Right renal cortex interstitium (tissue), 3 donors: ENCODE measurements at regions not wholly inside any gene's neighbourhood (a gene's known extent, or its start where the extent isn't known, plus 50 kb on each side); places are given as distances from the start of the nearest gene placed in this dataset.

Experiments
- DNase-seq, 3 donors: peaks; one replicate each; pipeline ENCODE4 v3.0.0-alpha.2; 2013; ENCODE audit warnings: low read depth in 3 of 3, low spot score in 2 of 3

DNA sequence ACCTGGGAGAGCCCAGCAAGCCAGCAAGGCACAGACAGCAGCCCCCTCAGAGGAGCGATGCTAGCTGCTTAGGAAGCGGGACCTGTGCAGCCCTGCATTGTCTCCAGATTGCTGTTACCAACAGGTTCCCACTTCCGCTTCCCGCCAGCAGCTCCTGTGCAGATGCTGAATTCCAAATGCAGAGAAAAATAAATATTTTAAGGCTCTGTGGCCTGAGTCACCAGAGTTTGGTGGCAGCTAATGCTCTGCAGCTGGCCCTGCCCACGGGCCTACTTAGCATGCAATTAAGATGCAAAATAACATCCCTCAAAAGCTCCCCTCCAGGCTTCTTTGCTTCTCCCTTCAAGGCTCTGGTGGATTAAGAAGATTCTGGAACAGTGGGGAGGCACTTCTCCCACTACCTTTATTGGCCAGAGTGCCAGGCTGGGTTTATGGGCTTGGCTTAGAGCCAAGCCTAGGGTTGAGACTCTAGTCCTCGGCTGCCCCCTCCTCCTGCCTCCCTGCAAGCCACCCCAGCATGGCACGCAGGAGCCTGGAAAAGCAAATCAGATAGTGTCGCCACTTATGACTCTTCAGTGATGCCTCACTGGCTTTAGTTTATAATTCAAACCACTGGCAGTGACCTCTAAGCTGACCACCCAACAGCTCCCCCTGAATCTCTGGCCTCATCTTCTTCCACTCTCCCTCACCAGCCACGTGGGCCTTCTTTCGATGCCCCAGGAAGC is 207.1 kb upstream of the ZC3H12A start:
- no peak for DNase-seq

DNA sequence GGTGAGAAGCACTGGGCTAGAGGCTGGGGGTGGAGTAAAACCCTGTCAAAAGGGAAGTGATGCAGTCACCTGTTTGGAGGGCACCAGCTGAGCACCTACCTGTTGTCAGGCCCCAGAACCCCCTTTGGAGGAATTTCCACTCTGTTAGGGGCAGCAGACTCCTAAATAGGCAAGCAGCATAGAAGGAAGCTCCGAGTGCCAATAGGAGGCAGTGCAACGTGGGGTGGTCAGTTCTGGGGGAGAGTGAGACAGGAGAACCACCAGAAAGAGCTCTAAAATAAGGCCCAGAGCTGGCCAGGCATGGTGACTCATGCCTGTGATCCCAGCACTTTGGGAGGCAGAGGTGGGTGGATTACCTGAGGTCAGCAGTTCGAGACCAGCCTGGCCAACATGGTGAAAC is 203.7 kb upstream of the ZC3H12A start:
- no peak for DNase-seq

DNA sequence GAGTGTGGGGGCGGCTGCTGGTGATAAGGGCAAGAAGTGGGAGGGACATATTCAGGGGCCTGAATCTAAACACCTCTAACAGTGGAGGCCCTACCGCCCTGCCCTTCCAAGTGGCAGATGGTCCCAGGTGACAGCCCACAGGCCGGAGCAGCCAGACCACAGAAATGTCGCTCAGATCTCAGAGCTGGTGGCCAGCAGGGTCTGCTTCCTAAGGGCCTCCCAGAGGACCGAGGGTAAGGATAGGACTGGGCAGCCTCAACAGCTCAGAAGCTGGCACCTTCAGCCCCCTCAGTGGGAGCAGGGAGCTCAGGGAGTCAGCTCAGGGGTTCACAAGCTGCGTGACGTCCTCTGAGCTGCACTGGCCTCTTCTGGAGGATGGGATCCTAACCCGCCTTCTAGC is 201.8 kb upstream of the ZC3H12A start:
- DNase-seq: no peak

DNA sequence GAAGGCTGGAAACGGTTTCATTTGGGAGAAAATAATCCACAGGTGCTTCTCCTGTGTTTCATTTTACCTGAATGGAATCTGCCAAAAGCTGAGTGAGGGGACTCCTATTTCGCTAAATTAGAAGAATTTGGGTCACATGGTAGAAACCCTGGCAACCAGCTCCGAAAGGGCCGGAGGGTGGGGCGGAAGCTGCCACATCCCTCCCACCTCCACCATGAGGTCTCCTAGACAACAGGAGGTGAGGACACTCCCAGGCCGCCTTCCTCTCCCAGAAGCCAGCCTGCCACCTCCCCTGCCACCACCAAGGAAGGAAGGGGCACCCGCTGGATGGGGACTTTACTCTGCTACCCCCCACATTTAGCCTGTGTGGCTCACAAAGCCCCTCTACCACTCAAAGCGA is 199.9 kb upstream of the ZC3H12A start:
- no peak for DNase-seq

DNA sequence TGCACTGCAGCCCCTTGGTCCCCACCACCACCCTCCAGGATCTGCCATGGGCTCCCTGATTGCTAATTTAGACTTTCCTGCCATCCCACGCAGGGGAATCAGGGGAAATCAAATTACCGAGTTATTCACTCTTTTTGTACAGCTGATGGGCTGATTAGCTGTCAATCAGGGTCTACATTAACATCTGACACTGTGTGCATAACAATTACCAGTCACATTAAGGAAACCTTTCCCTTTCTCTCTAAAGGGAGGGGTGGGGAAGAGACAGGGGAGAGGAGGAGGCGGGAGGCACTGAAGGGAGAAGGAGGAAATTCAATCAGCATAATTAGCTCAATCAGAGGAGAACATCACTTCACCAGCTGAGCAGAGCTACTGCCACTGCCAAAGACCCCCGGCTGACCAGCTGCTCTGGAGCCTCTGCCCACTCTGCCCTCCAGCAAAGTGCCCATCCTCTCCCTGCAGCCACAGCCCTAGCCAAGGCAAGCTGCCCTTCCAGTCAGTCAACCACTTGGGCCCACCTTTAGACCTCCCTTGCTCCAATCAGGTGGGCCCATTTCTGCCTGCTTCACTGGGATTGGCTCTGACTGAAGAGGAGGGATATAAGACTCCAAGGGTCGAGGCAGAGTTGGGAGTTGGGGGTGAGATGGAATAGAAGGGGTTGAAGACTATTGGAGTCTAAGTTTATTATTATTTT is 199.3 kb upstream of the ZC3H12A start:
- DNase-seq: no peak

DNA sequence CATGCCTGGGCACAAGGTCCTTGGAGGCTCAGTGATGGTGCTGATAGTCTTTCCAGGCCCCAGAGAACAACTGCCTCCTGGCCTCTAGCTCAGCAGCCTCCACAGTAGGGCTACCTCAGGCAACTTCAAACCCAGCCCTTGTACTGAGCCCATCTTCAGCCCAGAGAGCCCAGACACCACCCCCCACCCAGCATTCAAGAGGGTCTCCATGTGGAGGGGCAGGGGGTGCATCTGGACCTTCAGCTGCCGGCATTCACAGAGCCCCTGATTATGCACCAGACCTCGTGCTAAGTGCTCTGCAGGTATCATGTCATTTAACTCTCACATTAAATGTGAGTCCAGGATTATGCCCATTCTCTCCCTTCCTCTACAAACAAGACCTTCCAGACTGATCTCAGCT is 197.0 kb upstream of the ZC3H12A start:
- DNase-seq: no peak

DNA sequence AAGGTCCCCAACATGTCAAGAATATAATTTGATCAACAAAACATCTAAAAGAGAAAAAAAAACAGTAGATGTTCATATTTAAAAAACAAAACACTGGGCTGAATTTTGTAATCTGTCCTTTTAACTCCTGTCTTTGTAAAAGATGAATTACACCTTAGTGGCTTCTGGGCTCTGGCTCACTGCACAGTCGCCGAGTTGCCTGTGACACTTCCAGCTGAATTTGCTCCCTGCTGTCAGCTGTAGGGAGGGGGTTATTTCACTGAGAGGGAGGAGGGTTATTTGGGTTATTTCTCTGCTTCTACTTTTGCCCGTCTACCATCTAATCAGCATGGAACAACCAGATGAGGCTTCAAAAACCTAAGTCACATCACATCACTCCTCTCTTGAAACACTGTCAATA is 193.0 kb upstream of the ZC3H12A start:
- no peak for DNase-seq

DNA sequence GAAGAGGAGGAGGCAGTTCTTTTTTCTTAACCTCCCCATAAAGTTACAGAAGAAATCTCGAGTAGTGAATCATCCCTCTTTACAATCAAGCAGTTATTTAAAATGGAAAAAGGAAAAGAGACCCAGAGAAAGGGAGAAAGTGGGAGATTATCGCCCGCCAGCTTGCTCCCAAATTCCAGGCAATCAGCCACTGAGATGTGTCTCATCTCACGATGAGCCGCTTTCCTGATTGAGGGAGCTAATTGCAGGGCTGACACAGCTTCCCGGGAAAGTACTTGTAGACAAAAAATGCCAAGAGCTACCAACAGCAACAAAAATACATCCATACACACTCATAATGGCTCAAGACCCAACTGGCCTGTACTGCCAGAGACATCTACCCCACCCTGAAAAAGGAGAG is 191.6 kb upstream of the ZC3H12A start:
- DNase-seq: no peak

DNA sequence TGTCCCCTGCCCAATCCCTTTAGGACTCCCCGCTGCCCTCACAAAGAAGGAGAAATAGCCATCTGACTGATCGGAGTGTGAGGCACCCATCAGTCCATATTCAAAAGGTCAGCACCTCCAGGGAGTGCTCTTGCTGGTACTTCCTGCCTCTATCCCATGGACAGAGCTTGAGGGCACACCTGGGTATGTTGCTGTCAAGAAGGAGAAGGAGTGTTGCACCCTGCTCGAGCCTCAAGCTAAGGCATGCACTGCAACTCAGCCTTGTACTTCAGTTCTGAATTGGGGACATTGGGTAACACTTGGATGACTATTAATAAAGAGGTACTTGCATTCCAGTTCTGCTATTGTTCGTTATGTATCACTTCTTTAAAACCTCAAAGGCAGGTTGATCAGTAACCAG is 190.3 kb upstream of the ZC3H12A start:
- DNase-seq: no peak

DNA sequence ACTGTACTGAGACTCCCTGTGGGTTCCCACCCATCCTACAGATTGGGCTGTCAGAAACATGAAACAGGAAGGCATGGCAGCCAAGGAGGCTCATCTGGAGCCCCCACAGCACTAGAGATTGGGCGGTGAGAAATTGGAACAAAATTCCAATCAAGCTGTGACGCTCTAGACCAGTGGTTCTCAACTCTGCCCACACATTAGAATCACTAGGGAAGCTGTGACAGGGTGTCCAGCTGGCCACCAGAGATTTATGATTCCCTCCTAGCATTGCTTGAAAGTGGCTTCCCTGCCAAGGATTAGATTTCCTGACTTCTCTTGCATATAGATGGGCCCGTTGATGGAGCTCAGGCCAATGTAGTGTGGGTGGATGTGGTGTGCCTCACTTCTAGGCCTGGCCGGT is 187.5 kb upstream of the ZC3H12A start:
- no peak for DNase-seq

DNA sequence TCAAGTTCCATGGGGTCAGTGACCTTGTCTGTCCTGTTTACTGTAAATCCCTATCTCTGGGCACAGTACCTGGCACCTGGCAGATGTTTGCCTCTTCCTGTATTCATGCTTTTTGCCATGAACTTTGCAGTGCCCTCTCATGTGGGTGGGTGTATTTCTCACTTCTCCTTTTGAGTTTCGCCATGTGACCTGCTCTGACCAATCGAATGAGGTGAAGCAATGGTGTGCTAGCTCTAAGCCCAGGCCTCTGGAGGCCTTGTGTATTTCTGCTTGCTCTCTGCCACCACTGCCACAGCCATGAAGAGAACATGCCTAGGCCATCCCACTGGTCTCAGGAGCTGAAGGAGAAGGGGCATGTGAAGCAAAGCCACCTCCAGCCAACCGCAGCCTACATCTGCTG is 185.5 kb upstream of the ZC3H12A start:
- DNase-seq: no peak

DNA sequence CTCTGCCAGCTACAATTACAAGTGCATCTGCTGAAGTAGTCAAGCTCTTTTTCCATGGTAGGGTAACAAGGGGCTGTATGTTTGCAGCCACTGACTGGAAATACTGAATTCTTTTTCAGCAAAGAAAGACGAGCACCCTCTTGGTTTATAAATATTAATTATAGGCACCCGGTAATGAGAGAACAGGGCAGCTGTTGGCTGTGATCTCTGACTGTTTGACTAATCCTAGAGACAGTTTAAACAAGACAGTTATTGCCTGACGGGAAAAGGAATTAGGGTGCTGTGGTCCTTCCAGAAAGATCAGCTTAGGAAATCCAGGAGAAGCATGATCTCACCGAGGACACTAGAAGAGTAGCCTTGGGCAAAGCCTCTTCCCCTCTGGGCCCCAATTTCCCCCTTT is 183.7 kb upstream of the ZC3H12A start:
- no peak for DNase-seq

DNA sequence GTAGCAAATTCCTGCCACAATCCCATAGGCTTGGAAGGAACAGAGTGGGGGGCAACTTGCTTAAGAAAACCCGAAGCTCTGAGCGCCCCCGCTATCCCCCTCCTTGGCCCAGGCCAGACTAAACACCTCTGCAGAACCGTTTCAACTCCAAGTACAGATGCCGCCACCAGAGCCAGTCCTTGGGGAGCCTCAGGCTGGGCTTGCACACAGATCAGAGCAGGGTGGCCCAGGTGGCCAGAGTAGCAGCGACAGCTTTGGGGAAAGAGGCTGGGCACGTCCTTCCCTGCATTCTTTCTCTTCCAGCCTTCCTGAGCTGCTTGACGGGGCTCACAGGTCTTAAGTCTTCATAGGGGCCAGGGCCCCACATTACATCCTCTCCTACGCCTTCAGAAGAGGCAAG is 181.6 kb upstream of the ZC3H12A start:
- no peak for DNase-seq

DNA sequence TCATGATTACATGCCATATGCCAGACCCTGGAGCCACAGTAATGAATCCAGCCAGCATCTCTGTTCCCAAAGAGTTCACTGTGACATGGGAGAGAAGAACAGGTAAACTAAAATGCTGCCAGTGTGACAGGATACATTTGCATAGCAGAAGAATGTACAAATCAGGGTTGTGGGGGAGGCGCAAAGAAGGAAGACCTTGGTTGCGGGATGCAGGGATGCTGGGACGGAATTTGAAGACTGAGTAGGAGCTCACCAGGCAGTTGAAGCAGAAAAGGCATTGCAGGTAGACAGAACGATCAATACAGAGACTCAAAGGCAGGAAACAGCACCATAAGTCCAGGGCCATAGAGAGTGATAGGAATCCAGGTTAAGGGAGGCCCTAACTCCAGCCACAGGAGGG is 180.3 kb upstream of the ZC3H12A start:
- DNase-seq: no peak

DNA sequence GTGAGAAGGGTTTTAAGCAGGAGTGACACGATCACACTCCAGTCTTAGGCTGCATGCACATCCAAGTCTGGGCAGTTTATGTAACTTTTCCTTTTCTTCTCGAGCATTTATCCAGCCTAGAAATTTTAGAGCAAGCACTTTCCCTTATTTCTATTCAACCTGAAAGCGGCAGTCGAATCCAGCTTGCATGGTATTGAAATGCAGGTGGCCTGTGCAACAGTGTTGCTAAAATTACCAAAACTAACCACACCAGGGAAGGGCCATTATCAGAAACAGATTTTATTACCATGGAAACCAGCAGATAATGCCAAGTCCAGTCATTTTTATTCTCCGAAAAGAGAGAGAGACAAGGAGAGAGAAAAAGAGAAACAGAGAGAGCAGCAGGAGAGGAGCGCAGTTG is 179.9 kb upstream of the ZC3H12A start:
- DNase-seq: no peak

DNA sequence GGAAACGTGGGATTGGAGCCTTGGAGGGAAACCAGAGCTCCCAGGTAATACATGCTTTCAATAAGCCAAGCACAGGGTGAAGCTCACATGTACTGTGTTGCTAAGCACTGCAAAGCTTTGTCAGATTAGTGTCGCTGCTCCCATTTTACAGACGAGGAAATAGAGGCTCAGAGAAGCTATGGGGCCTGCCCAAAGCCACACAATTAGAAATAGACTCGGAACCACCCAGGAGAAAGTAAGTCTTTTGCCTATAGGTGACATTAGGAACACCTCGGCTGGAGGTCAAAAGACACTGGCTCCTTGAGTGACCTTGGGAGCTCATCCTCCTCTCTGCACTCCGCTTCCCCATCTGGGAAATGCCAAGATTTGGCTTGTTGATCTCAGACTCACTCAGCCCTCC is 175.6 kb upstream of the ZC3H12A start:
- no peak for DNase-seq

DNA sequence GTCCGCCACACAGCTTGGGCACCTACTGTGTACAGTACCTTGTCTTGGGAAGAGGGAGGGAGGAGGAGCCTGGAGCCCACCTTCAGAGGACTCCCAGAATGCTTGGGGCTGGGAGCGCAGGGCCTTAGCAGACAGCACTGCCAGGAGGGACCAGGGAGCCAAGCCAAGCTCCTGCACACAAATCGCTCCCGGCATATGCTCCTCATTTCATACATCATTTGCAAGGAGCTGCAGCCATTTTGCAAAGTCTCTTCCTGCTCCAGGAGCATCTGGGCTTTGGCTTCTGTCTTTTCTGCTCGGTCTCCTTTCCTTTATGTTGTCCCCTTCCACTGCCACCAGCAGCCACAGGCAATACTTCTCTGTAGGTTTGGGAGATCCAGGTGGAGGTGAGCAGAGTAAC is 175.2 kb upstream of the ZC3H12A start:
- DNase-seq: no peak

DNA sequence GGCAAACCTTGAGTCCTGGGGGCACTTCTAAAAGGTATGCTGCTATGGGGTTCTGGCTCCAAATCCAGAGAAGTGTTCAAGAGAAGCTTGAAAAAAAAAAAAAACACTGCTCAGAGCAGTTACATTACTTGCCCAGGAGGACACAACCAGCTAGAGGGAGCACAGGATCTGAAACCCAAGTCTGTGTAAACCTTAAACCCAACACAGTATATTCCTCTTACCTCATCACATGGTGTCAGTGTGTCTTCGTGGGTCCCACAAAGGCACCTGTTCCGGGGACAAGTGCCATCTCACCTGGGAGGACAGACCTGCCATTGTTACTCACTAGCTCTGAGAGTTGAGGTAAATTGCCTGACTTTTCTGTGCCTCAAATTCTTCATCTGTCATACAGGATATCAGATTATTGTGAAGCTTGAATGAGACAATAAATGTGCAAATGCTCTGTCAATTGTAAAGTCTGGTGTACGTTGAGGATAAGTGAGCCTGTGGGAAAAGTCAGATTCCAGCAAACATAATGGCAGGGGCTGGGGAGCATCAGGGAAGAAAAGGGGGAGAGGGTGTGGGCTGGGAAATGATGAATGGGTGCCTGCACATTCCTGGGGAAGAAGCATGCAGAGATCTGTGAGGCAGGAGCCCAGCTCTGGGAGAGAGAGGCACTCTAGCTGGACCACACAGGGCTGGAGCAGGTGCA is 170.4 kb upstream of the ZC3H12A start:
- DNase-seq: no peak

DNA sequence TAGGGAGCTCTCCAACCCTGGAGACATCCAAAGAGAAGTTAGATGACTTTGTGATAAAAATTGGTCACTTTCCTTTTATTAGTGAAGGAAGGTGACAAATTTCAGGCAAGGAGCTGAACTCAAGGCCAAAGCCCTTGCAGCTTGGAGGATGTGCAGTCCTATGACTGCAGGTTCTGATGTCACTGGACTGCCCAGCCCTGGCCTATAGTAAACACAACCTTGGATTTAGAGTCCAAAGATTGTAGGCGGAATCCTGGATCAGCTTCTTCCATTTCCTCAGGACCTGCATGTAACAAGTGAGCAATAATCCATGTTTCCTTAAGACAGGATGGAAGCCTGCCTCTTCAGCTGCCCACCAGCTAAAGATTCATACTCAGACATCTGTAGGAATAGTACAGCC is 169.3 kb upstream of the ZC3H12A start:
- no peak for DNase-seq

DNA sequence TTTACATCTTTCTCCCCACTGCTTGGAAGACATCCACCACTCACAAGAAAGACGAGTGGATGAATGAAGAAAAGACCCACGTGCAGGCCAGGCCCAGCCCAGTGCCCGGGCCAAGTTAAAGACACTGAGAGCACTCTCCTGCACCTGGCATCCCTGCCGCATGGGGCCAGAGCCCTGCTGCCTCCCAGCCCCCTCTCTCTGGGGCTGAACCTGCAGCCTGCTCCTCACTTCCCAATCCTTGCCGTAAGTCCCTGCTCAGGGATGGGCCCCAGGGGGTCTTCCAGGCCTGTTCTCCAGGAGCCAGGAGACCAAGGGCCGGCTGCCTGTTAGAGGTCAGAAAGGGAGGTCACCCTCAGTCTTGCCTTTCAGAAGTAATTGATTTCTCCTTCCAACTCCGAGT is 168.5 kb upstream of the ZC3H12A start:
- no peak for DNase-seq

DNA sequence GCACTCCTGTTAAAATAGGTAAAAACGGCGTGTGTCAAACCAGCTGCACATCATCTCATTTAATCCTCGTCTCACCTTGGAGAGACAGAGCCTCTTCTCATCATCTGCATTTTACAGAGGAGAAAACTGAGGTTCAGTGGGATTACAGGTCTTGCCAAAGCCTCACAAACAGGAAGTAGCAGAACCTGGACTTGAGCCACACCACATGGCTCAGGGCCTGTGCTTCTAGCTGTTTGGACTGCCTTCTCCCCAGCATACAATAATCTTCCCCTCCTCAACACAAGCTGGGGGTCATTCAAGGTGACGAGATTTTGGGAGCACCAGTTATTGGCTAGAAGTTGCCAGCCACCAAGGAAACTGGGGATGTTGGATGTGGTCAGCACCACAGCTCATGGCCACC is 167.9 kb upstream of the ZC3H12A start:
- no peak for DNase-seq

DNA sequence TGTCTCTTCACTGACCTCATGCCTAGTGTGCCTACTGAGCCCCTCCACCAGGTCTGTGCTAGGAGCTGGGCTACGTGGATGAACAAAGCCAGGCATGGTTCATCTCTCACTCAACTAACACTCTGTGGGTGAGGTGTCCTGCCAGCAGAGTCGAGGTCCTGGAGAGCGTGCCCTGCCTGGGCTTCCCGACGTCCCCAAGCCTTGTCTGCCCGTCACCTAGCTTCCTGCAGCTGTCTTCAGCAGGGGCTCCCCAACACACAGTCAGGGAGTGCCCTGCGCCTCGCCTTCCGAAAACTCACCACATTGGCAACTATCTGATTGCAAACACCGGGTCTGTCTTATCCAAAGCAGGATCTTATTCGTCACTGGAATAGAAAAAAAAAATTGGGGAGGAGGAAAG is 167.5 kb upstream of the ZC3H12A start:
- no peak for DNase-seq
